ENCODE measurements at regions not wholly inside any gene's neighbourhood (a gene's known extent, or its start where the extent isn't known, plus 50 kb on each side); places are given as distances from the start of the nearest gene placed in this dataset.

GRCh38 chr20:19930426-19930825 is 86.7 kb upstream of the NAA20 start:
- DNase-seq: no peak

GRCh38 chr20:19932170-19932667 is 84.9 kb upstream of the NAA20 start:
- DNase-seq: no peak

GRCh38 chr20:19934792-19935491 is 82.2 kb upstream of the NAA20 start:
- no peak for DNase-seq

- DNase-seq: no peak
These were observed 81.3 kb upstream of the NAA20 start for GRCh38 chr20:19935842-19936241.

DNA sequence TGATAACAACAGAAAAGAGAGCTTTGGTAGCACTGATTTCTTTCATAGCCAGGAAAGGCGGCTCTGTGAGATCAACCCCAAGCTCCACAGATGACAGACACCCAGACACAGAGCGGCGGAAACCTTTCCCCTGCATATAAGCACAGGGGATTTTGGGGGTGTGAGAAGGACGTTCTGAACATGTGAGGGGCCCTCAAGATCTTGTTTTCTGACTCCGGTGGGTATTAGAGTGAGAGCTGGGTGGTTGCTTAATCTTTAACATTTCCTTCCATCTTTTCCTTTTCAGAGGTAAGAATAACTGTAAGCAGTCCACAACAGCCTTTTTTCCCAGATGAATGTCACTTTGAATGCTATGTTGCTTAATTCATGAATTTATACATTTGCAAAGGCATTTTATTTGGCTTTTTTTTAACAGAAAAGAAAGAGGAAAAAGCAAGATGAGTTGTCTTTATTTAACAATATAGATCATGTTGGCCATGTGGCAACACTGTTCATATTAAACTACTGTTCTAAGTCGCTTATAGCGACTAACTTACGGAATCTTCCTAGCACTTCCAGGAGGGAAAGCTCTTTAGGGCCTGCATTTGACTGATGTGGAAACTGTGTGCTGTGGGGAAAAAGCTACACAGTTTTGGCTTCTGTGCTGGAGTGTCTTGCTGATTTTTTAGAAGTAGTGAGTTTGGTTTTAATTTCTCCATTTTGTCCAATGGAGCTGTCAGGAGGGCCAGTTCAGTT is 80.5 kb upstream of the NAA20 start:
- DNase-seq: no peak

DNA sequence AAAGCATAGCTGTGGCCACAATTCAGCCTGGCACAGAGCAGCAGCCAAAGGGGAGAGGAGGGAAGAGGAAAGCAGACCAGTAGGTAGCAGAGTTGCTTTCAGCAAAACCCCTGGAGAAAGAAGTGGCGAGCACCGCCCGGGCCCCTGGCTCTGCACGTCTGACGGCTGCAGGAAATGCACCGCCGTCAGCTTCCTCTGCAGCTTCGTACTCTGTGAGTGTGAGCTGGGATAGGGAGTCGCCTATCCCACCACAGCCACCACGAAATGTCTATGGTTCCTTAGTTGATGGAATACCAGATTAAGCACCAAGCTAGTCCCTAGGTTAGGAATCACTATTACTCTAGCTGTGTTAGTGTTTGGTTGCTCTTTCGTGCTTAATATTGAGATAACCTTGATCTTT is 79.9 kb upstream of the NAA20 start:
- no peak for DNase-seq

DNA sequence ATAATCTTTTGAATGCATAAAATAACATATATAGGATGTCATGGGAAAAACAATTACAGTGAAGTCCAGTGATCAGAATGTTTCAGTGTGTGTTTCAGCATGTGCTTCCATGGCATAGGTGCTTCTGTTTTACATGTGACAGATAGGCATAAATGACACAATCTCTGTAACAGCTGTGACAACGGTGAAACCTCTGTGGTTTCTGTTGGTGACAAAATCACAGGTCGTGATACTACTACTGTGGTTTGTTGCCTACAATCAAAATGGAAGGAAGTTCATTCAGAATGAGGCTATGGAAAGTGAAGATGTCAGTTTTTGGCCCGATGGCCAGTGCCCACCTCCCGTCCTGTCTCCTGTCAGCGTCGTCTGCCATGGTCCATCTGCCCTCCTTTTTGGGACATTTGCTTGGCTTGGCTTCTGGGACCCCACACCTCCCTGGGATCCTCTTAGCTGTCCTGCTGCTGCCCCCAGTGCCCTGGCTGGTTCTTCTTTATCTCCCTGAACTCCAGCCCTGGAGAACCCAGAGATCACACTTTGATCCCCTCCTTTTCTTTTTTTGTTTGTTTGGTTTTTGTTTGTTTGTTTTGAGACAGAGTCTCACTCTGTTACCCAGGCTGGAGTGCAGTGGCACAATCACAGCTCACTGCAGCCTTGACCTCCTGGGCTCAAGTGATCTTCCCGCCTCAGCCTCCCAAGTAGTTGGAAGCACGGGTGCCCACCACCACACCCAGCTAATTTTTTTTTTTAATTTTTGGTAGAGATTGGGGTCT is 79.3 kb upstream of the NAA20 start:
- DNase-seq: no peak

GRCh38 chr20:19938421-19939090 is 78.6 kb upstream of the NAA20 start:
- DNase-seq: no peak

- DNase-seq: no peak
These were observed 76.1 kb upstream of the NAA20 start for GRCh38 chr20:19940988-19941460.

GRCh38 chr20:19942611-19943010 is 74.6 kb upstream of the NAA20 start:
- no peak for DNase-seq

- no peak for DNase-seq
These were observed 74.1 kb upstream of the NAA20 start for GRCh38 chr20:19943061-19943521.

GRCh38 chr20:19944772-19945459 is 72.2 kb upstream of the NAA20 start:
- DNase-seq: no peak

GRCh38 chr20:19945732-19946670 is 71.2 kb upstream of the NAA20 start:
- no peak for DNase-seq

GRCh38 chr20:19947611-19948264 is 69.4 kb upstream of the NAA20 start:
- no peak for DNase-seq

DNA sequence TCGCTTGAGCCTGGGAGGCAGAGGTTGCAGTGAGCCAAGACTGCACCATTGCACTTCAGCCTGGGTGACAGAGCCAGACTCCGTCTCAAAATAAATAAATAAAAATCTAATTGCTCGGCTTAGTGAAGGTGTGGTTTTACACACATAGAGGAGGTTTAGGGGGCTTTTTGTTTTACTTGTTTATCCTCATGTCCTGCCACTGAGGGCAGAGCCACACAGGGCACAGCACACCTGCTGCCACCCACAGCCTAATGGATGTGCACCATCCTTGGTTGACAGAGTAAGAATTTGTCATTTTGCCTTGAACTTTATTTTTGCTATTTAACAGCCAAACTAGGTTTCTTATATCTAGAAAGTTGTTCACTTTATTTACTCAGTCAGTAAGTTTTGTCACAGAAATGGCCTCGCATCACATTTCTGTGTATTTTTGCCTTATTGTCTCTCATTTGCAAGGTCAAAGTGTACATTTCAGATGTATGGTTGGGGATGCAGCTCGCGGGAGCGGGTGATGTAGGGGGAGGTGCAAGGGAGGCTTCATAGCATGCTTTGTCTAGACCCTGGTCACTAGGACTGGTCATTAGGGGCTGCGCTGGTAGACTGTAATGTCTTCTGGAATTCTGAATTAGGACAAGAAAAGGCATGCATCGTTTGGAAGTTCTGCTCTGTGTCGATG is 67.8 kb upstream of the NAA20 start:
- DNase-seq: no peak

GRCh38 chr20:19950042-19950441 is 67.1 kb upstream of the NAA20 start:
- DNase-seq: no peak

GRCh38 chr20:19952392-19952791 is 64.8 kb upstream of the NAA20 start:
- DNase-seq: no peak

DNA sequence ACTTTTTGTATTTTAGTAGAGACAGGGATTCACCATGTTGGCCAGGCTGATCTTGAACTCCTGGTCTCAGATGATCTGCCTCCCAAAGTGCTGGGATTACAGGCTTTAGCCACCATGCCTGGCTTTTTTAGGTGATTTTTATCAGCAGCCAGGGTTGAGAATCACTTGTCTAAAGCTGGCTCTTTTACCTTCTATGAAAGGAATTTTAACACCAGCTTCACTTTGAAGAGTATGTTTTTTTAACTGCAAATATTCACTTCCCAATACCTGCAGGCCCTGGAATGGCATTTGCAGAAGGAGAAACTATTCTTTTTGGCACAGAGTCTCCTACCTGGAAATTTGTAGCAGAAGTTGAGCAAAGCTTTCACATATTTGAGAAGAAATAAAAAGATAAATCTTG is 63.6 kb upstream of the NAA20 start:
- DNase-seq: no peak

DNA sequence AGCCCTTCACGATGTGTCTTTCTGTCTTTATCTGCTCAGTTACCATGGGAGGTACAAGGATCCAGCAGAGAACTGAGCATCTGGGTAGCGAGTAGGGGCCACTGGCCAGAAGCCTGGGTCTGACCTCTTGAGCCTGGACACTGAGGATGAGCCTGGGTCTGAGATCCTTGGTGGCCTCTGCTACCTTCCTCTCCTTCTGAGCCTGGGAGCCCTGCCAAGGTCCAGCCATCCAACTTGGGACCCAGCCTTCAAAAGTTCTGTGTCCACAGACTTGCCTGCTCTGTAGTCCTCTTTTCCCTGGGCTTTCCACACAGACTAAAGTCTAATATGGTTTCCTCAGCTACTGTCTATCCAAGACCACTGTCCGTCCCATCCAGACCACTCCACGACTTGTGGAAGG is 60.2 kb upstream of the NAA20 start:
- DNase-seq: no peak

DNA sequence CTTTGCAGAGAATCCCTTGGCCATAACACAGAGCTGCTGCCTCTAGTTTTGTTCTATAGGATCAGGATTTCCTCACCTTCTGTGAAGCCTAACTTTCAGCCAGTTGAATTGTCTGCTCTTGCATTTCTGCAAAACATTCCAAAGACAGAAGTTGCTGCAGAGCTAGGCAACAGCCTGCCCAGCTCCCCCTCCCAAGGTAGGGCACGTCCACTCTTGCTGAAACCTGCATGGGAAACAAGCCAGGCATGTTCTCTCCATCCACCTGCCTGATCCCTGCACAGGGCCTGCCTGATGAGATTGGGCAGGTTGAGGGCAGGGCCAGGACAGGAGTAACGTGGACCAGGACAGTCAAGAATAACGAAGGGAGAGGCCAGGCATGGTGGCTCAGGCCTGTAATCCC is 58.9 kb upstream of the NAA20 start:
- DNase-seq: no peak
